ENCODE measurements at regions not wholly inside any gene's neighbourhood (a gene's known extent, or its start where the extent isn't known, plus 50 kb on each side); places are given as distances from the start of the nearest gene placed in this dataset.

- no peak for TF ChIP-seq CTCF (conservative IDR thresholded peaks at IDR 0.05; ENCODE audit: low read length)
- TF ChIP-seq EZH2phosphoT487 (IDR thresholded peaks at IDR 0.05; ENCODE audit: borderline replicate concordance) = no peak
Observed at GRCh38 chr2:75920859-75921551, 210.3 kb upstream of the GCFC2 start.
